ENCODE measurements at regions not wholly inside any gene's neighbourhood (a gene's known extent, or its start where the extent isn't known, plus 50 kb on each side); places are given as distances from the start of the nearest gene placed in this dataset.

DNA sequence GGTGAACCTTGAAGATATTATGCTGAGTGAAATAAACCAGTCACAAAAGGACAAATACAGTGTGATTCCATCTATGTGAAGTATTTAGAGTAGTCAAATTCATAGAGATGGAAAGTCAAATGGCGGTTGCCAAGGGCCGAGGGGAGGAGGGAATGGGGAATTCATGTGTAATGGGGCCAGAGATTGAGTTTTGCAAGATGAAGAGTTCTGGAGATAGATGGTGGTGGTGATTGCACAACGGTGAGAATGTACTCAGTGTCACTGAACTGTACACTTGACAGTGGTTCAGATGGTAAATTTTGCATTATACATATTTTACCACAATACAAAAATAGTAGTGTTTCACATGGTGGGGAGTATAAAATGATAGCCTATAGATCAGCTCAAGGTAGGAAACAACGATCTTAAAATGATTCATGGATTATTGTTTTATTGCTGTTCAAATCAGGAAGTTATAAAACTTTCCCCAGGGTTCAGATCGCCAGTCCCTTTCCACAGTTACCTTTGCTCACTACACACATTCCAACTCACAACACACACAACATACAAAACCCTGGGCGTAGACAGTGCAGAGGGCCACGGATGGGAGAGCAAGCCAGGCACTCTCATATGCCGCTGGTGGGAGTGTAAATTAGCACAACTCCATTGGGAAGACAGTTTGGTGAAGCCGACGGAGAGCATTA, 219.9 kb downstream of the ZIC5 start:
- Histone ChIP-seq H3K36me3 (ENCODE audit: control insufficient read depth, insufficient read depth, low read length) (no peaks in the 10 kb centered on the region), H3K27me3 (ENCODE audit: control insufficient read depth, insufficient read depth, low read length) (no peaks in the 10 kb centered on the region), H3K27ac (ENCODE audit: low read depth, low read length) (no peak overlapping the region), H3K9me3 (ENCODE audit: control insufficient read depth, insufficient read depth, low read length) (no peaks in the 10 kb centered on the region), H3K4me1 (ENCODE audit: control insufficient read depth, insufficient read depth, low read length) (peaks cover 11% of the 10 kb centered on the region), H3K4me3 (ENCODE audit: low read depth, low read length) (no peak overlapping the region), H3K9ac (ENCODE audit: low read depth, low read length) (no peak overlapping the region)

- Histone ChIP-seq H3K4me1 (ENCODE audit: control insufficient read depth, insufficient read depth, low read length) (peaks cover 18% of the 10 kb centered on the region), H3K27ac (ENCODE audit: low read depth, low read length) (no peak overlapping the region), H3K27me3 (ENCODE audit: control insufficient read depth, insufficient read depth, low read length) (no peaks in the 10 kb centered on the region), H3K36me3 (ENCODE audit: control insufficient read depth, insufficient read depth, low read length) (no peaks in the 10 kb centered on the region), H3K9me3 (ENCODE audit: control insufficient read depth, insufficient read depth, low read length) (no peaks in the 10 kb centered on the region), H3K4me3 (ENCODE audit: low read depth, low read length) (no peak overlapping the region), H3K9ac (ENCODE audit: low read depth, low read length) (no peak overlapping the region)
These were observed 220.6 kb downstream of the ZIC5 start for GRCh38 chr13:99750951-99751350.

- H3K9ac ChIP-seq (ENCODE audit: low read depth, low read length), result no peak overlapping the region
- no peak overlapping the region for H3K4me3 ChIP-seq (ENCODE audit: low read depth, low read length)
- H3K9me3 ChIP-seq (ENCODE audit: control insufficient read depth, insufficient read depth, low read length), result no peaks in the 10 kb centered on the region
- H3K27me3 ChIP-seq (ENCODE audit: control insufficient read depth, insufficient read depth, low read length), result no peaks in the 10 kb centered on the region
- H3K27ac ChIP-seq (ENCODE audit: low read depth, low read length), result no peak overlapping the region
- no peaks in the 10 kb centered on the region for H3K36me3 ChIP-seq (ENCODE audit: control insufficient read depth, insufficient read depth, low read length)
- H3K4me1 ChIP-seq (ENCODE audit: control insufficient read depth, insufficient read depth, low read length), result peaks cover 33% of the 10 kb centered on the region
These were observed 222.1 kb downstream of the ZIC5 start for GRCh38 chr13:99749271-99750019.

DNA sequence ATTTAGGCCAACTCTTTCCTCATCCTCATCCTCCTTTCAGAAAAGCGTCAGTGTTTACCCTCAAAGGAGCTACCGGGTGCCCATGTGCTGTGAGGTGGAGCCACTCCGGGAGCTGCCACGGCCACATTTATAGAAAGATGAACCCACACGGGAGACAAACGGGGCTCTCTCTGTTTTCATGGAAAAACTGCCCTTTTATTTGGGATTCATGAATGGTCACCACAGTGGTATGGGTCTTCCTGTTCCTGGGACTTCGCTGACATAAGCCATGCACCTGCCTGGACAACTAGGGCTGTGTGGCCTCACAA, 224.2 kb downstream of the ZIC5 start:
- peak overlapping the region; percentile 96 for H3K27ac ChIP-seq (ENCODE audit: low read depth, low read length)
- H3K27me3 ChIP-seq (ENCODE audit: control insufficient read depth, insufficient read depth, low read length), result no peaks in the 10 kb centered on the region
- H3K4me1 ChIP-seq (ENCODE audit: control insufficient read depth, insufficient read depth, low read length), result peaks cover 49% of the 10 kb centered on the region
- H3K4me3 ChIP-seq (ENCODE audit: low read depth, low read length), result peak overlapping the region; percentile 26; the same call in 1 of the 2 replicates
- H3K36me3 ChIP-seq (ENCODE audit: control insufficient read depth, insufficient read depth, low read length), result no peaks in the 10 kb centered on the region
- no peaks in the 10 kb centered on the region for H3K9me3 ChIP-seq (ENCODE audit: control insufficient read depth, insufficient read depth, low read length)
- peak overlapping the region; percentile 19; the same call in 1 of the 2 replicates for H3K9ac ChIP-seq (ENCODE audit: low read depth, low read length)

- Histone ChIP-seq H3K27ac (ENCODE audit: low read depth, low read length) (peak overlapping the region; percentile 96), H3K36me3 (ENCODE audit: control insufficient read depth, insufficient read depth, low read length) (no peaks in the 10 kb centered on the region), H3K9ac (ENCODE audit: low read depth, low read length) (peak overlapping the region; percentile 41), H3K4me1 (ENCODE audit: control insufficient read depth, insufficient read depth, low read length) (peaks cover 55% of the 10 kb centered on the region), H3K27me3 (ENCODE audit: control insufficient read depth, insufficient read depth, low read length) (no peaks in the 10 kb centered on the region), H3K9me3 (ENCODE audit: control insufficient read depth, insufficient read depth, low read length) (no peaks in the 10 kb centered on the region), H3K4me3 (ENCODE audit: low read depth, low read length) (peak overlapping the region; percentile 26)
These were observed 224.7 kb downstream of the ZIC5 start for GRCh38 chr13:99746637-99747402.

GRCh38 chr13:99743094-99743493, 228.5 kb downstream of the ZIC5 start:
- Histone ChIP-seq H3K27ac (ENCODE audit: low read depth, low read length) (peak overlapping the region; percentile 63), H3K4me1 (ENCODE audit: control insufficient read depth, insufficient read depth, low read length) (peaks cover 55% of the 10 kb centered on the region), H3K9ac (ENCODE audit: low read depth, low read length) (no peak overlapping the region), H3K4me3 (ENCODE audit: low read depth, low read length) (no peak overlapping the region), H3K36me3 (ENCODE audit: control insufficient read depth, insufficient read depth, low read length) (no peaks in the 10 kb centered on the region), H3K27me3 (ENCODE audit: control insufficient read depth, insufficient read depth, low read length) (no peaks in the 10 kb centered on the region), H3K9me3 (ENCODE audit: control insufficient read depth, insufficient read depth, low read length) (no peaks in the 10 kb centered on the region)

- Histone ChIP-seq H3K4me3 (ENCODE audit: low read depth, low read length) (no peak overlapping the region), H3K9me3 (ENCODE audit: control insufficient read depth, insufficient read depth, low read length) (no peaks in the 10 kb centered on the region), H3K36me3 (ENCODE audit: control insufficient read depth, insufficient read depth, low read length) (no peaks in the 10 kb centered on the region), H3K9ac (ENCODE audit: low read depth, low read length) (no peak overlapping the region), H3K4me1 (ENCODE audit: control insufficient read depth, insufficient read depth, low read length) (peaks cover 47% of the 10 kb centered on the region), H3K27me3 (ENCODE audit: control insufficient read depth, insufficient read depth, low read length) (no peaks in the 10 kb centered on the region), H3K27ac (ENCODE audit: low read depth, low read length) (peak overlapping the region; percentile 50)
These were observed 229.6 kb downstream of the ZIC5 start for GRCh38 chr13:99741960-99742359.

- Histone ChIP-seq H3K36me3 (ENCODE audit: control insufficient read depth, insufficient read depth, low read length) (no peaks in the 10 kb centered on the region), H3K4me3 (ENCODE audit: low read depth, low read length) (no peak overlapping the region), H3K9ac (ENCODE audit: low read depth, low read length) (no peak overlapping the region), H3K9me3 (ENCODE audit: control insufficient read depth, insufficient read depth, low read length) (no peaks in the 10 kb centered on the region), H3K27me3 (ENCODE audit: control insufficient read depth, insufficient read depth, low read length) (no peaks in the 10 kb centered on the region), H3K4me1 (ENCODE audit: control insufficient read depth, insufficient read depth, low read length) (peaks cover 34% of the 10 kb centered on the region), H3K27ac (ENCODE audit: low read depth, low read length) (no peak overlapping the region)
These were observed 231.2 kb downstream of the ZIC5 start for GRCh38 chr13:99740251-99740979.

- Histone ChIP-seq H3K9ac (ENCODE audit: low read depth, low read length) (no peak overlapping the region), H3K4me3 (ENCODE audit: low read depth, low read length) (no peak overlapping the region), H3K27ac (ENCODE audit: low read depth, low read length) (no peak overlapping the region), H3K27me3 (ENCODE audit: control insufficient read depth, insufficient read depth, low read length) (no peaks in the 10 kb centered on the region), H3K4me1 (ENCODE audit: control insufficient read depth, insufficient read depth, low read length) (peaks cover 33% of the 10 kb centered on the region), H3K9me3 (ENCODE audit: control insufficient read depth, insufficient read depth, low read length) (no peaks in the 10 kb centered on the region), H3K36me3 (ENCODE audit: control insufficient read depth, insufficient read depth, low read length) (no peaks in the 10 kb centered on the region)
These were observed 232.9 kb downstream of the ZIC5 start for GRCh38 chr13:99738626-99739025.

GRCh38 chr13:99737481-99738245, 233.9 kb downstream of the ZIC5 start:
- no peaks in the 10 kb centered on the region for H3K9me3 ChIP-seq (ENCODE audit: control insufficient read depth, insufficient read depth, low read length)
- H3K9ac ChIP-seq (ENCODE audit: low read depth, low read length), result no peak overlapping the region
- H3K27me3 ChIP-seq (ENCODE audit: control insufficient read depth, insufficient read depth, low read length), result no peaks in the 10 kb centered on the region
- H3K27ac ChIP-seq (ENCODE audit: low read depth, low read length), result no peak overlapping the region
- no peaks in the 10 kb centered on the region for H3K36me3 ChIP-seq (ENCODE audit: control insufficient read depth, insufficient read depth, low read length)
- peaks cover 33% of the 10 kb centered on the region for H3K4me1 ChIP-seq (ENCODE audit: control insufficient read depth, insufficient read depth, low read length)
- no peak overlapping the region for H3K4me3 ChIP-seq (ENCODE audit: low read depth, low read length)
